Trophoblast cell (in vitro differentiated cells and primary cell): ENCODE measurements at regions not wholly inside any gene's neighbourhood (a gene's known extent, or its start where the extent isn't known, plus 50 kb on each side); places are given as distances from the start of the nearest gene placed in this dataset.

Source experiments
- DNase-seq, 2 donors: peaks; one replicate each; pipeline ENCODE4 v3.0.0-alpha.2; 2016
- H2AFZ ChIP-seq: 2 replicates; pipeline ENCODE4 v1.6.1; 2013; ENCODE audit warnings: low read length, moderate library complexity, mild to moderate bottlenecking; ENCODE audit not compliant: insufficient read depth, poor library complexity
- H2AK5ac ChIP-seq: 2 replicates; pipeline ENCODE4 v1.6.1; 2013; ENCODE audit warnings: mild to moderate bottlenecking, low read length
- H2BK120ac ChIP-seq: 2 replicates; pipeline ENCODE4 v1.6.1; 2013; ENCODE audit warnings: low read length, mild to moderate bottlenecking, moderate library complexity; ENCODE audit not compliant: insufficient read depth, poor library complexity
- H2BK12ac ChIP-seq: 2 replicates; pipeline ENCODE4 v1.6.1; 2013; ENCODE audit warnings: mild to moderate bottlenecking, low read length, moderate library complexity
- H2BK5ac ChIP-seq: 2 replicates; pipeline ENCODE4 v1.6.1; 2013; ENCODE audit warnings: low read length, low read depth, moderate library complexity, mild to moderate bottlenecking; ENCODE audit not compliant: poor library complexity
- H3K14ac ChIP-seq: 2 replicates; pipeline ENCODE4 v1.6.1; 2013; ENCODE audit warnings: mild to moderate bottlenecking, low read length
- H3K18ac ChIP-seq: 2 replicates; pipeline ENCODE4 v1.6.1; 2013; ENCODE audit warnings: mild to moderate bottlenecking, low read length
- H3K23ac ChIP-seq: 2 replicates; pipeline ENCODE4 v1.6.1; 2013; ENCODE audit warnings: low read length
- H3K27ac ChIP-seq: 2 replicates; pipeline ENCODE4 v1.5.1; 2013; ENCODE audit warnings: low read depth, mild to moderate bottlenecking, inconsistent platforms, low read length, moderate library complexity
- H3K27me3 ChIP-seq: 2 replicates; pipeline ENCODE4 v1.6.1; 2013; ENCODE audit warnings: inconsistent platforms, mild to moderate bottlenecking, low read length, moderate library complexity; ENCODE audit not compliant: insufficient read depth
- H3K36me3 ChIP-seq, 2 experiments: 1 replicate in 1 of 2; 2 replicates in 1 of 2; pipeline ENCODE4 v1.6.1; 2013; ENCODE audit warnings: low read length in 2 of 2, mild to moderate bottlenecking in 2 of 2, moderate library complexity in 1 of 2; ENCODE audit not compliant: insufficient read depth in 2 of 2, control insufficient read depth in 1 of 2
- H3K4ac ChIP-seq: 2 replicates; pipeline ENCODE4 v1.6.1; 2013; ENCODE audit warnings: low read depth, mild to moderate bottlenecking, low read length, moderate library complexity
- H3K4me1 ChIP-seq, 2 experiments: 1 replicate in 1 of 2; 2 replicates in 1 of 2; pipeline ENCODE4 v1.6.1; 2013; ENCODE audit warnings: low read length in 2 of 2, mild to moderate bottlenecking in 2 of 2, moderate library complexity in 1 of 2; ENCODE audit not compliant: insufficient read depth in 2 of 2, control insufficient read depth in 1 of 2
- H3K4me2 ChIP-seq: 2 replicates; pipeline ENCODE4 v1.6.1; 2013; ENCODE audit warnings: inconsistent platforms, mild to moderate bottlenecking, low read length, moderate library complexity
- H3K4me3 ChIP-seq: 2 replicates; pipeline ENCODE4 v1.5.1; 2013; ENCODE audit warnings: mild to moderate bottlenecking, low read depth, low read length, inconsistent platforms
- H3K79me1 ChIP-seq: one replicate; pipeline ENCODE4 v1.6.1; 2013; ENCODE audit warnings: low read length
- H3K79me2 ChIP-seq: 2 replicates; pipeline ENCODE4 v1.6.1; 2013; ENCODE audit warnings: low read length, mild to moderate bottlenecking; ENCODE audit not compliant: control insufficient read depth, insufficient read depth, poor library complexity
- H3K9ac ChIP-seq: 2 replicates; pipeline ENCODE4 v1.6.1; 2013; ENCODE audit warnings: mild to moderate bottlenecking, low read length
- H3K9me3 ChIP-seq: 2 replicates; pipeline ENCODE4 v1.6.1; 2013; ENCODE audit warnings: low read depth, mild to moderate bottlenecking, control low read depth, inconsistent platforms, low read length; ENCODE audit not compliant: insufficient read depth
- H4K12ac ChIP-seq: 2 replicates; pipeline ENCODE4 v1.6.1; 2013; ENCODE audit warnings: low read depth, mild to moderate bottlenecking, low read length, moderate library complexity
- H4K8ac ChIP-seq: 2 replicates; pipeline ENCODE4 v1.6.1; 2013; ENCODE audit warnings: low read depth, mild to moderate bottlenecking, low read length, moderate library complexity
- H4K91ac ChIP-seq: one replicate; pipeline ENCODE4 v1.6.1; 2013; ENCODE audit warnings: low read depth, mild to moderate bottlenecking, low read length, moderate library complexity
- WGBS: extraction: QIAGEN DNeasy Blood & Tissue Kit; methylation state at CpG from one replicate; pipeline ENCODE4 v1.1.7; 2013; ENCODE audit warnings: missing lambda C conversion rate; ENCODE audit not compliant: insufficient read length, insufficient coverage; ENCODE audit errors: extremely low coverage; 5-methylcytosine and 5-hydroxymethylcytosine counted together

DNA sequence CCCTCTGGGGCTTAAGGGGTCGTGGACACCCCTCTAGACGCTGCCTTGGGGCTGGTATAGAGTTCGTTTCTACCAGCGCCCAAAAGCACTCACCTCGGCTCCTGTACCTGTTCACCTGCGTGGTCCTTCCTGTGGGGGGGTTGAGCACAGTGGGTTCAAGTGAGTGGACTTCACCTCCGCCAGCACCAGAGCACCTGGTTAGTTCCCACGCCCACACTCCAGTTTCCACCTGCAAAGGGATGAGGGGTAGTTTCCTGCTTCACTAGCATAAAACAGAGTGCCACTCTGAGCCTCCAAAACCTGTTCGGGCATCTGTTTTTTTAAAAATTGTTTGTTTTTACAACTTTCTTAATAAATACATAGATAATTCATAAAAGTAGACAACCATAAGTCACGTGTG, 64.5 kb upstream of the SIPA1L2 start:
- no peaks in the 10 kb centered on the region for H3K27me3 ChIP-seq
- no CpG with 5 or more reads among the region's 10 CpGs for WGBS
- H3K36me3 ChIP-seq: no peaks in the 10 kb centered on the region
- no peak overlapping the region for H2BK120ac ChIP-seq
- DNase-seq: no peak
- no peak overlapping the region for H3K4me3 ChIP-seq
- H2AFZ ChIP-seq: no peak overlapping the region
- no peak overlapping the region for H3K14ac ChIP-seq
- no peak overlapping the region for H3K9ac ChIP-seq
- H3K79me1 ChIP-seq: no peaks in the 10 kb centered on the region
- no peak overlapping the region for H2BK5ac ChIP-seq
- H4K12ac ChIP-seq: no peak overlapping the region
- no peaks in the 10 kb centered on the region for H3K4me1 ChIP-seq
- H2AK5ac ChIP-seq: no peak overlapping the region
- no peak overlapping the region for H2BK12ac ChIP-seq
- H3K23ac ChIP-seq: no peak overlapping the region
- no peak overlapping the region for H3K4ac ChIP-seq
- no peak overlapping the region for H4K8ac ChIP-seq
- no peaks in the 10 kb centered on the region for H3K9me3 ChIP-seq
- no peak overlapping the region for H4K91ac ChIP-seq
- H3K79me2 ChIP-seq: no peaks in the 10 kb centered on the region
- H3K4me2 ChIP-seq: no peak overlapping the region
- H3K18ac ChIP-seq: no peak overlapping the region
- H3K27ac ChIP-seq: no peak overlapping the region

- H4K91ac ChIP-seq: no peak overlapping the region
- H2BK120ac ChIP-seq: no peak overlapping the region
- H3K9me3 ChIP-seq: no peaks in the 10 kb centered on the region
- H3K4me3 ChIP-seq: no peak overlapping the region
- H3K9ac ChIP-seq: no peak overlapping the region
- no CpG with 5 or more reads among the region's 5 CpGs for WGBS
- H2BK12ac ChIP-seq: no peak overlapping the region
- H2AK5ac ChIP-seq: no peak overlapping the region
- H3K4me1 ChIP-seq: no peaks in the 10 kb centered on the region
- no peak overlapping the region for H4K8ac ChIP-seq
- no peak overlapping the region for H2AFZ ChIP-seq
- no peaks in the 10 kb centered on the region for H3K36me3 ChIP-seq
- no peak for DNase-seq
- H4K12ac ChIP-seq: no peak overlapping the region
- H3K18ac ChIP-seq: no peak overlapping the region
- no peak overlapping the region for H2BK5ac ChIP-seq
- H3K27me3 ChIP-seq: no peaks in the 10 kb centered on the region
- H3K79me1 ChIP-seq: no peaks in the 10 kb centered on the region
- no peaks in the 10 kb centered on the region for H3K79me2 ChIP-seq
- H3K14ac ChIP-seq: no peak overlapping the region
- no peak overlapping the region for H3K27ac ChIP-seq
- no peak overlapping the region for H3K4me2 ChIP-seq
- no peak overlapping the region for H3K23ac ChIP-seq
- H3K4ac ChIP-seq: no peak overlapping the region
These were observed 65.9 kb upstream of the SIPA1L2 start for GRCh38 chr1:232695621-232696385.

DNA sequence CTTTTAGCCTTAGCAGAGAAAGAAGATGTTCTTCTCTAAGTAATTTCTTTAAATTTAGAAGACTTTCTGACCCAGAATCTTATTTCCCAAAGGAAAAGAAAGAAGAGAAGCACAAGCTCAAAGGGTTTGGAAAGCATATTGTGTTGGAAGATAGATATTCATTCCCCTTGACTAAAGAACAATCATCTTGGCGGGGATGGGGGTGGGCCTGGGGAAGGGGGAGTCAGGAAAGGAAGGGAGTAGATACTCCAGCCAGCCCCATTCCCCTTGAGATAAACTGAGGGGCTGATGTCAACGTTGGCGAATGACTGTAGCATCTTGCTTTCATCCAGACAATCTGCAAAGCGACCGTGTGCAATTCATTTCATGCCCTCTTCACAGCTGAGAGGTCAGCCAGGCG, 66.5 kb upstream of the SIPA1L2 start:
- Histone ChIP-seq H3K4ac (no peak overlapping the region), H3K9me3 (peaks cover under 1% of the 10 kb centered on the region), H3K14ac (no peak overlapping the region), H3K27me3 (no peaks in the 10 kb centered on the region), H3K18ac (no peak overlapping the region), H2AFZ (no peak overlapping the region), H3K27ac (no peak overlapping the region), H3K36me3 (no peaks in the 10 kb centered on the region), H3K79me2 (no peaks in the 10 kb centered on the region), H2BK12ac (no peak overlapping the region), H3K4me2 (no peak overlapping the region), H2BK5ac (no peak overlapping the region), H3K4me3 (no peak overlapping the region), H3K79me1 (no peaks in the 10 kb centered on the region), H4K12ac (no peak overlapping the region), H3K23ac (no peak overlapping the region), H4K8ac (no peak overlapping the region), H4K91ac (no peak overlapping the region), H3K9ac (no peak overlapping the region), H2BK120ac (no peak overlapping the region), H3K4me1 (no peaks in the 10 kb centered on the region), H2AK5ac (no peak overlapping the region)
- DNase-seq: no peak
- WGBS: no CpG with 5 or more reads among the region's 6 CpGs

DNA sequence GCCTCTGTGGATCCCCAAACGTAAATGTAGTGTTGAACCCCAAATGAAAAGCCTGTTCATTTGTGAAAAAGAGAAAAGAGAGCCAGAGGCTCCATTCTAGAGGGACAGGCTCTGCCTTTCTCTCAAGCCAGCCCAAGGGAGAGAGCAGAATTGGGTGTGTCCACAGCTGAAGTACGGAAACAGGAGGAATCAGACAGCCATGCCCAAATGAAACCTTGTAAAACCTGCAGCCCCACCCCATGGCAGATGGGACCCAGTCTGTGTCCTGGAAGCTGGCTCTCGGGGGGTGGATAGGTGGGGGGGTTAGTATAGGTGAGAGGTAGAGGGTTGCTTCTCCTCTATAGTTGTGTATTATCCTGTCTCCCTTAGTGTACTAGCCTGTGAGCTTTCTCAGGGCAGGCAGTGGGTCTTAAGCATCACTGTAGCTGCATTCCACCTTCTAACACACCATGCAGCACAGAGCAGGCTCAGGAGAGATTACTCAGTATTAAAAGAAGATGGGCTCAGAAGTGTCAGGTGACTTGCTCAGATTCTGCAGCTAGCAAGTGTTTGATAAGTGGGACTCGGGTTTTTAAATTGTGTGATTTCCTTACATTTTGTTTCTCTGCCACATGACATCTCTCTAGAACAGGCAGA, 67.4 kb upstream of the SIPA1L2 start:
- H3K4me1 ChIP-seq: no peaks in the 10 kb centered on the region
- no peak overlapping the region for H3K23ac ChIP-seq
- H2AFZ ChIP-seq: no peak overlapping the region
- H4K12ac ChIP-seq: no peak overlapping the region
- H3K9ac ChIP-seq: no peak overlapping the region
- no peak overlapping the region for H2BK5ac ChIP-seq
- H4K91ac ChIP-seq: no peak overlapping the region
- no peaks in the 10 kb centered on the region for H3K79me2 ChIP-seq
- no peak overlapping the region for H3K4me3 ChIP-seq
- no peak overlapping the region for H4K8ac ChIP-seq
- H3K9me3 ChIP-seq: peaks cover 2% of the 10 kb centered on the region
- no peak overlapping the region for H3K4ac ChIP-seq
- no peak overlapping the region for H3K14ac ChIP-seq
- no peaks in the 10 kb centered on the region for H3K79me1 ChIP-seq
- no peaks in the 10 kb centered on the region for H3K27me3 ChIP-seq
- no peak for DNase-seq
- H2AK5ac ChIP-seq: no peak overlapping the region
- no CpG with 5 or more reads among the region's 4 CpGs for WGBS
- no peak overlapping the region for H3K4me2 ChIP-seq
- no peak overlapping the region for H3K27ac ChIP-seq
- H3K36me3 ChIP-seq: no peaks in the 10 kb centered on the region
- H3K18ac ChIP-seq: no peak overlapping the region
- H2BK120ac ChIP-seq: no peak overlapping the region
- H2BK12ac ChIP-seq: no peak overlapping the region
